NT2/D1 (cell line): ENCODE measurements at regions not wholly inside any gene's neighbourhood (a gene's known extent, or its start where the extent isn't known, plus 50 kb on each side); places are given as distances from the start of the nearest gene placed in this dataset.

Source experiments
- DNase-seq: peaks from one replicate; pipeline ENCODE4 v3.0.0-alpha.2; 2011; ENCODE audit warnings: low read depth, low spot score
- H3K27me3 ChIP-seq: 2 replicates; pipeline ENCODE4 v1.6.0; 2011; ENCODE audit warnings: mild to moderate bottlenecking; ENCODE audit not compliant: insufficient read length, insufficient read depth
- H3K36me3 ChIP-seq: 2 replicates; pipeline ENCODE4 v1.6.1; 2011; ENCODE audit warnings: mild to moderate bottlenecking, low read length, mixed read lengths; ENCODE audit not compliant: insufficient read depth, insufficient read length
- H3K4me1 ChIP-seq: 2 replicates; pipeline ENCODE4 v1.5.1; 2011; ENCODE audit not compliant: insufficient read depth, insufficient read length
- H3K4me3 ChIP-seq: 2 replicates; pipeline ENCODE4 v1.5.1; 2011; ENCODE audit warnings: low read depth; ENCODE audit not compliant: insufficient read length
- H3K9ac ChIP-seq: 2 replicates; pipeline ENCODE4 v1.6.0; 2011; ENCODE audit warnings: low read depth; ENCODE audit not compliant: insufficient read length
- H3K9me3 ChIP-seq: 2 replicates; pipeline ENCODE4 v1.5.1; 2011; ENCODE audit warnings: mild to moderate bottlenecking, low read length; ENCODE audit not compliant: insufficient read depth
- SUZ12 ChIP-seq: IDR thresholded peaks from 2 replicates; pipeline ENCODE4 v1.6.1; 2011; ENCODE audit not compliant: insufficient read length, insufficient read depth; ENCODE audit errors: extremely low read depth
- YY1 ChIP-seq: IDR thresholded peaks from 2 replicates; pipeline ENCODE4 v1.6.1; 2011; ENCODE audit not compliant: insufficient read length, insufficient read depth
- ZNF274 ChIP-seq: IDR thresholded peaks from 2 replicates; pipeline ENCODE4 v1.6.1; 2011; ENCODE audit warnings: mild to moderate bottlenecking, low read depth, low read length

- H3K27me3 ChIP-seq: no peaks in the 10 kb centered on the region
- DNase-seq: no peak
- no peak overlapping the region for H3K4me3 ChIP-seq
- H3K36me3 ChIP-seq: no peaks in the 10 kb centered on the region
- H3K9me3 ChIP-seq: no peaks in the 10 kb centered on the region
- no peak overlapping the region for H3K9ac ChIP-seq
- H3K4me1 ChIP-seq: no peaks in the 10 kb centered on the region
- TF ChIP-seq YY1 (no peak), ZNF274 (no peak), SUZ12 (no peak)
Observed at GRCh38 chr3:165545059-165545458, 292.2 kb downstream of the BCHE start.

GRCh38 chr3:165544432-165544831 lies 292.8 kb downstream of the BCHE start:
- TF ChIP-seq YY1: no peak
- TF ChIP-seq ZNF274: no peak
- no peak for TF ChIP-seq SUZ12
- Histone ChIP-seq H3K9ac (no peak overlapping the region), H3K27me3 (no peaks in the 10 kb centered on the region), H3K4me3 (no peak overlapping the region), H3K9me3 (no peaks in the 10 kb centered on the region), H3K36me3 (no peaks in the 10 kb centered on the region), H3K4me1 (no peaks in the 10 kb centered on the region)
- no peak for DNase-seq

- H3K4me3 ChIP-seq: no peak overlapping the region
- no peak for DNase-seq
- no peaks in the 10 kb centered on the region for H3K36me3 ChIP-seq
- TF ChIP-seq SUZ12: no peak
- no peak for TF ChIP-seq ZNF274
- TF ChIP-seq YY1: no peak
- no peaks in the 10 kb centered on the region for H3K9me3 ChIP-seq
- no peaks in the 10 kb centered on the region for H3K27me3 ChIP-seq
- H3K9ac ChIP-seq: no peak overlapping the region
- no peaks in the 10 kb centered on the region for H3K4me1 ChIP-seq
Observed at GRCh38 chr3:165538166-165538565, 299.1 kb downstream of the BCHE start.

GRCh38 chr3:165532851-165533250 lies 304.4 kb downstream of the BCHE start:
- DNase-seq: no peak
- TF ChIP-seq SUZ12 (no peak), ZNF274 (no peak), YY1 (no peak)
- H3K36me3 ChIP-seq: no peaks in the 10 kb centered on the region
- H3K9ac ChIP-seq: no peak overlapping the region
- H3K4me1 ChIP-seq: no peaks in the 10 kb centered on the region
- H3K27me3 ChIP-seq: no peaks in the 10 kb centered on the region
- no peak overlapping the region for H3K4me3 ChIP-seq
- no peaks in the 10 kb centered on the region for H3K9me3 ChIP-seq

- Histone ChIP-seq H3K4me1 (no peaks in the 10 kb centered on the region), H3K27me3 (no peaks in the 10 kb centered on the region), H3K9me3 (no peaks in the 10 kb centered on the region), H3K36me3 (no peaks in the 10 kb centered on the region), H3K4me3 (no peak overlapping the region), H3K9ac (no peak overlapping the region)
- no peak for DNase-seq
- no peak for TF ChIP-seq SUZ12
- no peak for TF ChIP-seq YY1
- TF ChIP-seq ZNF274: no peak
Observed at GRCh38 chr3:165529451-165529850, 307.8 kb downstream of the BCHE start.

GRCh38 chr3:165526367-165526766 lies 310.9 kb downstream of the BCHE start:
- no peak overlapping the region for H3K4me3 ChIP-seq
- no peak for DNase-seq
- TF ChIP-seq SUZ12: no peak
- no peaks in the 10 kb centered on the region for H3K4me1 ChIP-seq
- no peaks in the 10 kb centered on the region for H3K36me3 ChIP-seq
- no peaks in the 10 kb centered on the region for H3K9me3 ChIP-seq
- no peak overlapping the region for H3K9ac ChIP-seq
- H3K27me3 ChIP-seq: no peaks in the 10 kb centered on the region

- Histone ChIP-seq H3K4me3 (no peak overlapping the region), H3K36me3 (no peaks in the 10 kb centered on the region), H3K27me3 (no peaks in the 10 kb centered on the region), H3K9ac (no peak overlapping the region), H3K4me1 (no peaks in the 10 kb centered on the region), H3K9me3 (no peaks in the 10 kb centered on the region)
- no peak for TF ChIP-seq ZNF274
- no peak for TF ChIP-seq YY1
- no peak for TF ChIP-seq SUZ12
- no peak for DNase-seq
Observed at GRCh38 chr3:165523801-165524200, 313.4 kb downstream of the BCHE start.

- Histone ChIP-seq H3K9ac (no peak overlapping the region), H3K36me3 (no peaks in the 10 kb centered on the region), H3K4me3 (no peak overlapping the region), H3K27me3 (no peaks in the 10 kb centered on the region), H3K9me3 (no peaks in the 10 kb centered on the region), H3K4me1 (no peaks in the 10 kb centered on the region)
- no peak for DNase-seq
- no peak for TF ChIP-seq YY1
Observed at GRCh38 chr3:165522386-165522785, 314.8 kb downstream of the BCHE start.
